Adrenal gland (tissue), 9 donors: ENCODE measurements at regions not wholly inside any gene's neighbourhood (a gene's known extent, or its start where the extent isn't known, plus 50 kb on each side); places are given as distances from the start of the nearest gene placed in this dataset.

Experiments used
- DNase-seq, 7 donors: peaks; one replicate each; pipeline ENCODE4 v3.0.0-alpha.2; 2019 to 2020
- H3K27ac ChIP-seq, 5 donors: fragments of 200-600 bp; sonication (generic) in 4 of 5; 1 replicate in 3 of 5; 2 replicates in 2 of 5; pipeline versions ENCODE4 v1.5.1 to v1.8.0; 2016 to 2020; ENCODE audit warnings: mild to moderate bottlenecking in 1 of 5
- H3K27me3 ChIP-seq: fragments of 200-600 bp; 2 replicates; pipeline ENCODE4 v1.8.0; 2021
- H3K36me3 ChIP-seq, 2 donors: fragments of 200-600 bp; replicated peaks in 1 of 2; 1 replicate in 1 of 2; 2 replicates in 1 of 2; pipeline versions ENCODE4 v1.5.1 to v1.8.0; 2018 to 2022
- H3K4me1 ChIP-seq, 2 donors: fragments of 200-600 bp; replicated peaks in 1 of 2; 1 replicate in 1 of 2; 2 replicates in 1 of 2; pipeline versions ENCODE4 v1.5.1 to v1.8.0; 2018 to 2021
- H3K4me3 ChIP-seq, 4 donors: fragments of 200-600 bp; sonication (generic) in 3 of 4; one replicate each; pipeline ENCODE4 v1.5.1; 2016 to 2018
- H3K9me3 ChIP-seq, 3 donors: fragments of 200-600 bp; sonication (generic) in 1 of 3; replicated peaks in 1 of 3; 1 replicate in 2 of 3; 2 replicates in 1 of 3; pipeline versions ENCODE4 v1.5.1 to v1.8.0; 2016 to 2021
- CTCF ChIP-seq, 6 experiments: fragments of 450-650 bp in 4 of 6; fragments of 200-600 bp in 2 of 6; sonication (generic) in 1 of 6; IDR thresholded peaks; 1 replicate in 5 of 6; 2 replicates in 1 of 6; pipeline versions ENCODE4 v1.5.1 to v1.8.0; 2016 to 2021; ENCODE audit warnings: antibody characterized with exemption in 6 of 6, mild to moderate bottlenecking in 2 of 6, moderate library complexity in 1 of 6
- POLR2A ChIP-seq, 2 donors: fragments of 450-650 bp; IDR thresholded peaks; one replicate each; pipeline ENCODE4 v1.6.1; 2017; ENCODE audit warnings: antibody characterized with exemption in 2 of 2, mild to moderate bottlenecking in 2 of 2, moderate library complexity in 1 of 2
- WGBS, 4 donors: extraction: QIAGEN DNeasy Blood & Tissue Kit in 2 of 4; methylation state at CpG; one replicate each; pipeline versions ENCODE4 v1.1.5 to v1.1.7; 2013 to 2017; 5-methylcytosine and 5-hydroxymethylcytosine counted together
- intact Hi-C, 2 donors: fragments of 100-400 bp; cut with DNase I; formaldehyde crosslinking; loops; one replicate each; pipeline versions ENCODE4 v1.14.1 to v1.15.0; 2022 to 2023
- donor health status: healthy with polysubstance abuse.
- donor health status: Bipolar disorder and iron deficiency.
- donor health status: DM: yes; HTN: yes; CAD: no.
- donor health status: DM: no; HTN: no; CAD: no.
- donor health status: DM: no; HTN: no; CAD: no.

- 42 to 57% (median 47%) methylated on average over 2 of the region's 2 CpGs for WGBS, 4 donors
- intact Hi-C loops: no loop called here
- DNase-seq: no peak
Observed at GRCh38 chr2:144125751-144126150, 394.2 kb downstream of the ZEB2 start.

GRCh38 chr2:144124882-144125281, 395.0 kb downstream of the ZEB2 start:
- no peak overlapping the region for H3K4me3 ChIP-seq
- H3K36me3 ChIP-seq: no peaks in the 10 kb centered on the region
- no peak for DNase-seq
- H3K27me3 ChIP-seq: no peaks in the 10 kb centered on the region
- H3K4me1 ChIP-seq: no peaks in the 10 kb centered on the region
- intact Hi-C loops: no loop called here
- TF ChIP-seq CTCF (IDR thresholded peaks at IDR 0.05): no peak
- TF ChIP-seq POLR2A (IDR thresholded peaks at IDR 0.05): no peak
- 95 to 96% (median 95%) methylated on average over 4 of the region's 4 CpGs for WGBS, 4 donors
- H3K27ac ChIP-seq: no peak overlapping the region
- H3K9me3 ChIP-seq: peaks cover 0 to 5% (median 0%) of the 10 kb centered on the region in 3 donors

More at GRCh38 chr2:144125751-144126150, 394.2 kb downstream of the ZEB2 start:
- no peaks in the 10 kb centered on the region for H3K27me3 ChIP-seq
- H3K4me1 ChIP-seq: no peaks in the 10 kb centered on the region
- no peaks in the 10 kb centered on the region for H3K36me3 ChIP-seq
- TF ChIP-seq CTCF (IDR thresholded peaks at IDR 0.05): no peak
- TF ChIP-seq POLR2A (IDR thresholded peaks at IDR 0.05): no peak
- no peak overlapping the region for H3K4me3 ChIP-seq
- no peak overlapping the region for H3K27ac ChIP-seq
- H3K9me3 ChIP-seq: peaks cover 0 to 5% (median 0%) of the 10 kb centered on the region in 3 donors

DNA sequence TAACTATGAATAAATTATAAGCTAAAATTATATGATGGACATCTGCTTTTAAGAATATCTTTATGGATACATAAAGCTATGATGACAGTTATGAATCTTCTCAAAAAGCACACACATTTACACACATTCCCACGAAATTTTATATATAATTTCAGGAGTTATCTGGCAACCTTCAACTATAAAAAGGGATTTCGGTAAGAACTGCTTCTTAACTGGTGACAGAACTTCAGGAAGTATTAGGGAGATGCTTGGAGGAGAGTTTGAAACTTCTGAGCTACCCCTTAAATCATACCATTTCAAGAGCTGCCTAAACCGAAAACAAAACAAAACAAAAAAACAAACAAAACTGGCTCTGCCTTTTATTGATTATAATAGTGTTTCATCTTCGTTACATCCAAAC, 399.4 kb downstream of the ZEB2 start:
- 91 to 93% (median 92%) methylated on average over 4 of the region's 4 CpGs for WGBS, 4 donors

DNA sequence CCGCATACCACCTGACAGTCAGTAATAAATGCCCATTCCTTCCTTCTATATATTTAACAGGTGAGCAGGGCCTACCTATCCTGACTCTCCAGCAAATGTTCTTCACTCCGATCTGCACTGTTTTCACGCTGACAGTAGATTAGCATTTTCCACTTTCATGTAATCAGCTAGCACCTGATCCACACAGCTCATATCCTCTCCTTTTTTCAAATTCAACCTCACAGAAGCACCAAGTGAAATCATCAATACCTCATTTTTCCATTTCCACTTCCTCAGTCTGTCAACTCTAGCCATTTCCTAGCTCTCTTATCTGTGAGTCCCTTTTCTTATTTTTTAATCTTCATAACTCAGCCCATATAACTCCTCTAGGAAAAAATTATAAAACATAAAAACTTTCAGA, 402.8 kb downstream of the ZEB2 start:
- DNase-seq: no peak
- TF ChIP-seq CTCF (IDR thresholded peaks at IDR 0.05) (no peak), POLR2A (IDR thresholded peaks at IDR 0.05) (no peak)
- no peaks in the 10 kb centered on the region for H3K36me3 ChIP-seq
- H3K27me3 ChIP-seq: no peaks in the 10 kb centered on the region
- H3K27ac ChIP-seq: no peak overlapping the region
- intact Hi-C loops: no loop called here
- no peaks in the 10 kb centered on the region for H3K4me1 ChIP-seq
- no peak overlapping the region for H3K4me3 ChIP-seq
- WGBS, 4 donors: 94 to 100% (median 98%) methylated on average over 3 of the region's 3 CpGs
- peaks cover 0 to 4% (median 0%) of the 10 kb centered on the region in 3 donors for H3K9me3 ChIP-seq

More for the DNA sequence above, 399.4 kb downstream of the ZEB2 start:
- no peaks in the 10 kb centered on the region for H3K4me1 ChIP-seq
- intact Hi-C loops: no loop called here
- no peak overlapping the region for H3K27ac ChIP-seq
- no peak for DNase-seq
- peaks cover 0 to 5% (median 0%) of the 10 kb centered on the region in 3 donors for H3K9me3 ChIP-seq
- TF ChIP-seq CTCF (IDR thresholded peaks at IDR 0.05): no peak
- no peak for TF ChIP-seq POLR2A (IDR thresholded peaks at IDR 0.05)
- H3K4me3 ChIP-seq: no peak overlapping the region
- H3K36me3 ChIP-seq: no peaks in the 10 kb centered on the region
- H3K27me3 ChIP-seq: no peaks in the 10 kb centered on the region
